Activated naive CD8-positive, alpha-beta T cell treated with anti-CD3 and anti-CD28 coated beads for 36 hours (primary cell): ENCODE measurements at regions not wholly inside any gene's neighbourhood (a gene's known extent, or its start where the extent isn't known, plus 50 kb on each side); places are given as distances from the start of the nearest gene placed in this dataset.

Experiments used
- DNase-seq: peaks from one replicate; pipeline ENCODE4 v3.0.0; 2021
- H3K27ac Mint-ChIP-seq: one replicate; pipeline ENCODE4 v1.8.0; 2022; ENCODE audit warnings: mild to moderate bottlenecking, moderate library complexity, mixed read lengths
- H3K27me3 Mint-ChIP-seq: one replicate; pipeline ENCODE4 v1.8.0; 2022; ENCODE audit warnings: mild to moderate bottlenecking, mixed read lengths
- H3K36me3 Mint-ChIP-seq: one replicate; pipeline ENCODE4 v1.8.0; 2021; ENCODE audit warnings: mild to moderate bottlenecking, mixed read lengths
- H3K4me1 Mint-ChIP-seq: one replicate; pipeline ENCODE4 v1.8.0; 2021; ENCODE audit warnings: mixed read lengths
- H3K4me3 Mint-ChIP-seq: one replicate; pipeline ENCODE4 v1.8.0; 2022; ENCODE audit warnings: mild to moderate bottlenecking, moderate library complexity, mixed read lengths
- H3K9me3 Mint-ChIP-seq: one replicate; pipeline ENCODE4 v1.8.0; 2022; ENCODE audit warnings: mixed read lengths

GRCh38 chr2:58974426-58974825, 733.3 kb upstream of the FANCL start:
- Mint-ChIP-seq H3K9me3 (no peaks in the 10 kb centered on the region), H3K4me3 (no peak overlapping the region), H3K36me3 (no peaks in the 10 kb centered on the region), H3K4me1 (no peaks in the 10 kb centered on the region), H3K27me3 (peaks cover 5% of the 10 kb centered on the region), H3K27ac (no peak overlapping the region)
- DNase-seq, result no peak

DNA sequence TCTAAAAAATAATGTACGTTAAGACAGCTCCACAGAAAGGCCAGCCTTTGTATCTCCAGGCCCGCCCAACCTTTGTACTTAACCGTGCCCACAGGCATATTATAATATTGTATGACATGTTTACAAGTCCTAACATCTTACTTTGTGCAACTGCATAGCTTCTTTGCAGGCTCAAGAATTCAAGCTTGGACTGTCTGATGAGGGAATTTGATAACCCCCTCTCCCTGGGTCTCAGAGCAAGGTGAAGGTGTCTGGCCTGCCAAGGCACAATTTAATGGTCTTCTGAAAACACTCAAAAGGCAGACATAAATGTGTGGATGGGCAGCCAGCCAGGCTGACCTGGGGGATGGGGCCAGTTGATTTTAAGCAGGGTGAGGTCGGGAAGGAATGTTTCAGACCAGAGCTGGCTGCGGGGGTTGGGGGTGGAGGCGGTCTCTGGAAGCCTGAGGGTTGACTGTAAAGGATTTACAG, 732.7 kb upstream of the FANCL start:
- no peaks in the 10 kb centered on the region for H3K9me3 Mint-ChIP-seq
- H3K27me3 Mint-ChIP-seq, result peaks cover 5% of the 10 kb centered on the region
- DNase-seq, result no peak
- no peak overlapping the region for H3K4me3 Mint-ChIP-seq
- H3K36me3 Mint-ChIP-seq, result no peaks in the 10 kb centered on the region
- no peak overlapping the region for H3K27ac Mint-ChIP-seq
- no peaks in the 10 kb centered on the region for H3K4me1 Mint-ChIP-seq

- no peaks in the 10 kb centered on the region for H3K4me1 Mint-ChIP-seq
- H3K4me3 Mint-ChIP-seq, result no peak overlapping the region
- no peak overlapping the region for H3K27ac Mint-ChIP-seq
- H3K27me3 Mint-ChIP-seq, result peaks cover 5% of the 10 kb centered on the region
- H3K9me3 Mint-ChIP-seq, result no peaks in the 10 kb centered on the region
- H3K36me3 Mint-ChIP-seq, result no peaks in the 10 kb centered on the region
- DNase-seq, result no peak
These were observed 731.6 kb upstream of the FANCL start for GRCh38 chr2:58972737-58973136.

DNA sequence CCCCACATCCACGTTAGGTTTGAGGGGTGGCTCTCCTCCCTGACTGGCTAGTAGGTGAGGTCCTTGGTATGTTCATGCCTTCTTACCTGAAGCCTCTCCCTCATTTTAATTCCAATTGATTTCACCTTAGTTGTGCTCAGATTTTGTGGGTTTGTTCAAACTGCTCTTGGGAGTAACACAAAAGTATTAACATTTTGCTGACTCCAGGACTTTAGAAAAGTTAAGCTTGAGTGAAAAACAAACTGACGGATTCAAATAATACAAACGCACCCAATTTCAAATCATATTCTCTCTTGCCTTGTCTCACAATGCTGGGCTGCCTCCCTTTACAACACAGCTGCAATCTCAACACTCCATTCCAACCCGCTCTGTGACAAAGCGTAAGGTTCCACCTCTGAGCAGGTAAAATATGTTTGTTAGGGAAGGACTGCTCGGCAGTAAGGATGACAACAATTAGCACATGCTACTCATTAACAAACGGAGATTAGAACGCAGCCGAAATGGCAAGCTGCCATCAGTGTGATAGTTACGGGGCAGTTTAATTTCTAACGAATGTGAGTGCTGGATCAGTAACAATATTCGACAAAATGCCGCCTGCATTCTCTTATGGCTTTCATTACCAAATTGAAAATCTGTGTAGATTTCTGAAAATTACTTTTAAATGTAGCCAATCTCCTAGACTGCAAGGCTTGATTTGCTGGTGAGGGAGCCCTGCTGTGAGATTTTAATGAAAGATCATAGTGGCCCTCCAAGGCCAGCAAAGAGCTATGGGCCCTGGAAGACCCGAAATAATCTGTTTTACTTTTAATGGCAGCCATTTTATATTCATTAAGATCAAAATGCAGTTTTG, 730.6 kb upstream of the FANCL start:
- DNase-seq, result no peak
- Mint-ChIP-seq H3K27me3 (peaks cover 5% of the 10 kb centered on the region), H3K9me3 (no peaks in the 10 kb centered on the region), H3K4me1 (no peaks in the 10 kb centered on the region), H3K36me3 (no peaks in the 10 kb centered on the region), H3K27ac (no peak overlapping the region), H3K4me3 (no peak overlapping the region)

- H3K27me3 Mint-ChIP-seq, result peaks cover 5% of the 10 kb centered on the region
- no peak overlapping the region for H3K4me3 Mint-ChIP-seq
- no peak overlapping the region for H3K27ac Mint-ChIP-seq
- no peaks in the 10 kb centered on the region for H3K9me3 Mint-ChIP-seq
- no peaks in the 10 kb centered on the region for H3K36me3 Mint-ChIP-seq
- no peaks in the 10 kb centered on the region for H3K4me1 Mint-ChIP-seq
- no peak for DNase-seq
These were observed 729.2 kb upstream of the FANCL start for GRCh38 chr2:58970365-58970764.

DNA sequence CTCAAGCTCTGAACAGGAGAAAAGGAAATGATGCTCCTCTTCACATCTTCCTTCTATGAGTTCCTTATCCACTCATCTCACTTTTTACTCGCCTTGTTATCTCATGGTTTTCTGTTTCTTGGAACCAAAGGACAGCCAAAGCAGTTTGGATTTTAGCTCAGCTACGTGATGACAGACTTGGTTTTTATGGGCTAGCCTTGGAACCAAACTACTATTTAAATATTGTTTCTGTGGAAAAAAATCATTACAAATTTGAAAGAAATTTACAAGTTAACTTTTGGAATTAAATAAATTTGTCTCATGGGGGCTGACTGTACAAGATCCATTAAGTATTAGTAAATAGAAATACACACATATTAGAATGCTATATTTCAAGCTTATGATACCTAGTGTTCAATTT, 727.8 kb upstream of the FANCL start:
- DNase-seq, result no peak
- Mint-ChIP-seq H3K27me3 (no peaks in the 10 kb centered on the region), H3K4me1 (no peaks in the 10 kb centered on the region), H3K4me3 (no peak overlapping the region), H3K9me3 (no peaks in the 10 kb centered on the region), H3K36me3 (no peaks in the 10 kb centered on the region), H3K27ac (no peak overlapping the region)

DNA sequence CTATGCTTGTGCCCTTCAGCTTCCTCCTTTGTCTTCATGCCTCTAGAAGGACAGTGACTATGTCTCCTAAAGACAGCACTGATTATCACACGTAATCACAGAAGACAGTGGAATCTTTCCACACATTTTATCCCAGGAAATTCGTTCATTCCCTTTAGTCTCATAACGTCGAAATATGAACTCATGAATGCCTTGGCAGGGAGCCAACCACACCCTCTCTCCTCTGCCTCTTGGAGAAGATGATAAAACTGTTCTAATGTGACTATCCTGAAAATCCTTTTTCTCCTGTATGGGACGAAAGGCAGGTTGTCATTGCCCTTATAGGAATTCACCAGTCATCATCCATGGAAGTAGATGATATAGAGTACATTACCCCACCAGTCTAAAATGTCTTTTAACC, 726.6 kb upstream of the FANCL start:
- Mint-ChIP-seq H3K27me3 (no peaks in the 10 kb centered on the region), H3K4me1 (no peaks in the 10 kb centered on the region), H3K4me3 (no peak overlapping the region), H3K36me3 (no peaks in the 10 kb centered on the region), H3K27ac (no peak overlapping the region), H3K9me3 (no peaks in the 10 kb centered on the region)
- no peak for DNase-seq

GRCh38 chr2:58965602-58966001, 724.5 kb upstream of the FANCL start:
- Mint-ChIP-seq H3K9me3 (no peaks in the 10 kb centered on the region), H3K4me3 (no peak overlapping the region), H3K27me3 (no peaks in the 10 kb centered on the region), H3K27ac (no peak overlapping the region), H3K36me3 (no peaks in the 10 kb centered on the region), H3K4me1 (no peaks in the 10 kb centered on the region)
- no peak for DNase-seq

- H3K4me1 Mint-ChIP-seq, result no peaks in the 10 kb centered on the region
- DNase-seq, result no peak
- no peak overlapping the region for H3K4me3 Mint-ChIP-seq
- H3K27ac Mint-ChIP-seq, result no peak overlapping the region
- no peaks in the 10 kb centered on the region for H3K9me3 Mint-ChIP-seq
- peaks cover 3% of the 10 kb centered on the region for H3K27me3 Mint-ChIP-seq
- no peaks in the 10 kb centered on the region for H3K36me3 Mint-ChIP-seq
These were observed 718.9 kb upstream of the FANCL start for GRCh38 chr2:58959996-58960395.

DNA sequence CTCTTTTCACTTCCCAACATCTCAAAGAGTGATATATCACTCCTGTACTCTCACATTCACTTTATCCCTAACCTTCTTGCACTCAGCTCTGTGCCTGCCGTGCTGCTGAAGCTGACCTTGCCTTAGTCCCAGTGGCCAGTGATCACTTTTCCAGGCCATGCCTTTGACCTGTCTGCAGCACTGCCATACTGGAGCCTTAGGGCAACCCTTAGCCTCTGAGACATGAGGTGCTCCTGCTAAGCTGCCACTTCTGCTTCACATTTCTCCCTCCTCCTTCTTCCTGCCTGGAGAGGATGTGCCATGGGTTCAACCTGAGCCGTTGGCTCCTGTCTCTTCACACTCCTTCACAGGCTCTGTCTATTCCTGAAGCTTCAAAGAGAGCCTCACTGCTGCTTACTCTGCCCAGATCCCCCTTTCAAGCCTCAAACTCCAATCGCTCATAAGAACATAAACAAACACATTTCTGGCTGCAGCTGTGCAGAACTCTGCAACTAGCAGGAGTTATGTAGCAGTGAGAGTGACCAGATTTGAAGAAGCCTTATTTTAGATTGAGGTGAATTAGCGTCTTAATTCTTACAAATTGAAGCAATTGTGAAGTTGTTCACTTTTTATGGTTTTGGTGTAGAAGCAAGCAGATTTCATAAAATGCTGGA, 716.2 kb upstream of the FANCL start:
- DNase-seq, result no peak
- Mint-ChIP-seq H3K9me3 (no peaks in the 10 kb centered on the region), H3K4me3 (no peak overlapping the region), H3K27me3 (peaks cover 3% of the 10 kb centered on the region), H3K27ac (no peak overlapping the region), H3K4me1 (no peaks in the 10 kb centered on the region), H3K36me3 (no peaks in the 10 kb centered on the region)

DNA sequence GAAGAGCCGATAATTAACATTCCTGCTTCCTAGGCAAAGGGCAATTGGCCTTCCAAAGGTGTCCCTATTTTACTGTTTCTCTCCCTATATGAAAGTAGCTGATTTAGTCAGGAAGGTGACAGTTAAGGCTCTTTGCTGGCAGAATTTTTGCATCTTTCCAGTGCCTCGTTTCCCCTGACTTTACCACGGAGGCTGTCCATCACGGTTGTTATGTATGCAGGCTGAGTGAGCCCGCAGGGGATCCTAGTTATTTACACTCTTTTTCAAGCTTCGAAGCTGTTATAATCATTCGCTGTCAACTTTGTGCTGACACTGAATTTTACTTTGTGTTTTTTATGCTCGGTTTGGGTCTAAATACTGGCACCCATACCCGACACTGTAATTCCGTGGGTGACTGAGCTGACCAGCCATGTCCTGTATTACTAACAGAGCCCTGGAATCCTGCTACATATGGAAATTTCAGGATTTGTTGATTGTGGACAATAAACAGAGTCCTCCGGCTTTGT, 713.8 kb upstream of the FANCL start:
- DNase-seq, result no peak
- Mint-ChIP-seq H3K27ac (no peak overlapping the region), H3K4me3 (no peak overlapping the region), H3K36me3 (no peaks in the 10 kb centered on the region), H3K27me3 (peaks cover 10% of the 10 kb centered on the region), H3K4me1 (no peaks in the 10 kb centered on the region), H3K9me3 (no peaks in the 10 kb centered on the region)

GRCh38 chr2:58951722-58952121, 710.6 kb upstream of the FANCL start:
- H3K4me3 Mint-ChIP-seq, result no peak overlapping the region
- no peak for DNase-seq
- peaks cover 10% of the 10 kb centered on the region for H3K27me3 Mint-ChIP-seq
- H3K9me3 Mint-ChIP-seq, result no peaks in the 10 kb centered on the region
- no peaks in the 10 kb centered on the region for H3K36me3 Mint-ChIP-seq
- H3K27ac Mint-ChIP-seq, result no peak overlapping the region
- no peaks in the 10 kb centered on the region for H3K4me1 Mint-ChIP-seq

DNA sequence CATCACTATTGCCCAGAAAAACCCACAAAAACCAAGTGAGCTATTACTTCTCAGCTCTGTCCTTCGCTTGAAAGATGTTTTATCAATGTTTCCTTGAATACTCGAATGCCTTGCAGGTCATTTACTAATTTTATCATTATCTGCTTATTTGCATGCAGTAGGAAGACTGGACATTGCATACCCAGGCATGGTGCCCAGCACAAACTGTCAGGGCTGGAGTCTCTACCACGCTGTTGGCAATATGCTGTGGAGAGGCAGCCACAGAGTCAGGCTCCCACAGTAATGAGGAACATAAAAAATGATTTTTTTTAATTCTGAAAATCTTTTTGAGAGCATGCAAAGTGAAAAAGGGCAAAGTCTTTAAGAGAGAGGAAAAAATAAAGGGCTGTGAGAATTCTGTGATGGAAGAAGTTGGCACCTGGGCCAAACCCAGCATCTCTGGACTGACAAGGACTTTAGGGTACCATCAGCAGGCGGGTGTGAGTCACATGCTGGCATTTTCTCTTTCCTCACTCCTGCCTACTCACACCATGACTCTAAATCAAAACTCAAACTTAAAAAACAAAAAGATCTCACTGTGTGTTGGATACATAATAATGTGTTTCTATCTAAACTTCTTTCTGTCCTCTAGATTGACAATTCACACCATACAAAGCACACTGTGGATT, 709.8 kb upstream of the FANCL start:
- Mint-ChIP-seq H3K4me1 (no peaks in the 10 kb centered on the region), H3K27me3 (peaks cover 11% of the 10 kb centered on the region), H3K9me3 (no peaks in the 10 kb centered on the region), H3K27ac (no peak overlapping the region), H3K4me3 (no peak overlapping the region), H3K36me3 (no peaks in the 10 kb centered on the region)
- no peak for DNase-seq

DNA sequence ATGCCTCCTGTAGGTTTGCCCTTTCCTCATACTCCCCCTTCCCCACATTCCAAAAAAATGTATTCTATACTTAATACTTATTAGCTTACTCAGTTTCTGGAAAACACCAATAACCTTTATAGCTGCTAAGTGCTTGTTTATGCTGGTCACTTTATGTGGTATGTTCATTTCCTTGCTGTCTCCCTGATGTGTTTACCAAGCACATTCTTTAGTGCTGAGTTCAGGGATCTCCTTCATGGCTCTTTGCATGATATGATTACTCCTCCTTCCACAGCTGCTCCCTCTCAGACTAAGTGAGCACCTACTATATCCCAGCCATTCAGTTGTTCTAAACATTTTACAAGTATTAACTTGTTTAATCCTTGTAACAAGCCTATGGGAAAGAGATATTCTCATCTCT, 698.3 kb upstream of the FANCL start:
- H3K4me3 Mint-ChIP-seq, result no peak overlapping the region
- no peak for DNase-seq
- H3K27ac Mint-ChIP-seq, result no peak overlapping the region
- H3K36me3 Mint-ChIP-seq, result no peaks in the 10 kb centered on the region
- H3K4me1 Mint-ChIP-seq, result no peaks in the 10 kb centered on the region
- no peaks in the 10 kb centered on the region for H3K27me3 Mint-ChIP-seq
- peaks cover 2% of the 10 kb centered on the region for H3K9me3 Mint-ChIP-seq

DNA sequence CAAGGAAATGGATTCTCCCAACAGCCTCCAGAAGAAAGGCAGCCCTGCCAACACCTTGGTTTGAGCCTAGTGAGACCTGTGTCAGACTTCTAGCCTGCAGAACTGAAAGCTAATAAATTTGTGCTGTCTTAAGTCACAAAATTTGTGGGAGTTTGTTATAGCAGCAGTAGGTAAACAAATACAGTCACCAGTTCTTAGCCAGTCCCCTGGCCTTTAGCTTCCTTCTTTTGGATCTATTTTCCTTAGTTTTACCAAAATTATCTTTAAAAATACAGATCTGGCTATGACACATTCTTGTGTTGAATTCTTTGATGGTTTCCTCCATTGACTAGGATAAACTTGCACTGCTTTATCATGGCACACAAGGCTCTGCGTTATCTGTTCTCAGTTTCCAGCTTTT, 697.9 kb upstream of the FANCL start:
- H3K27me3 Mint-ChIP-seq, result no peaks in the 10 kb centered on the region
- H3K4me1 Mint-ChIP-seq, result no peaks in the 10 kb centered on the region
- no peaks in the 10 kb centered on the region for H3K36me3 Mint-ChIP-seq
- no peak for DNase-seq
- H3K9me3 Mint-ChIP-seq, result peaks cover 2% of the 10 kb centered on the region
- no peak overlapping the region for H3K4me3 Mint-ChIP-seq
- no peak overlapping the region for H3K27ac Mint-ChIP-seq
